ENCODE measurements at regions not wholly inside any gene's neighbourhood (a gene's known extent, or its start where the extent isn't known, plus 50 kb on each side); places are given as distances from the start of the nearest gene placed in this dataset.

DNA sequence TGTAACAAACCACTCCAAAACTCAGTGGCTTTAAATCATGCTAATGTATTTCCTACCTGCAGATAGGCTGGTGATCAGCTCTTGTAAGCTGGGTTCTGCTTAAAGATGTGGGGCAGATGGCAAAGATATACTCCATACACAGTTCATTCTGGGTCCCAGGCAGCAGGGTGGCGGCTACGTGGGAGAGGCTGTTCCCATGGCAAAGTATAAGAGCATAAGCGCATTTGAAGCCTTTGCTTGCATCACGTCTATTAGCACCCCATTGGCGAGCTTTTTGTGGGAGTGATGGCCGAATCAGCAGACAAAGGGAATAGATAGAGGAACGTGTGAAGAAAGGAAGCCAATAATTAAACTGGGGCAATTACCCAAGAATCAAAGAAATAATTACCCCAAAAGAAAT lies 523.1 kb downstream of the SPATA31D1 start:
- intact Hi-C loops (cut with DNase I, micrococcal nuclease) = no loop called here
- Histone ChIP-seq H3K4me1 (ENCODE audit: low read depth) (no peaks in the 10 kb centered on the region), H3K9me3 (no peaks in the 10 kb centered on the region), H3K36me3 (ENCODE audit: low read depth) (no peaks in the 10 kb centered on the region), H3K4me3 (no peak overlapping the region)
- ATAC-seq (no peak), DNase-seq (no peak)
- TF ChIP-seq, protein P1, sequence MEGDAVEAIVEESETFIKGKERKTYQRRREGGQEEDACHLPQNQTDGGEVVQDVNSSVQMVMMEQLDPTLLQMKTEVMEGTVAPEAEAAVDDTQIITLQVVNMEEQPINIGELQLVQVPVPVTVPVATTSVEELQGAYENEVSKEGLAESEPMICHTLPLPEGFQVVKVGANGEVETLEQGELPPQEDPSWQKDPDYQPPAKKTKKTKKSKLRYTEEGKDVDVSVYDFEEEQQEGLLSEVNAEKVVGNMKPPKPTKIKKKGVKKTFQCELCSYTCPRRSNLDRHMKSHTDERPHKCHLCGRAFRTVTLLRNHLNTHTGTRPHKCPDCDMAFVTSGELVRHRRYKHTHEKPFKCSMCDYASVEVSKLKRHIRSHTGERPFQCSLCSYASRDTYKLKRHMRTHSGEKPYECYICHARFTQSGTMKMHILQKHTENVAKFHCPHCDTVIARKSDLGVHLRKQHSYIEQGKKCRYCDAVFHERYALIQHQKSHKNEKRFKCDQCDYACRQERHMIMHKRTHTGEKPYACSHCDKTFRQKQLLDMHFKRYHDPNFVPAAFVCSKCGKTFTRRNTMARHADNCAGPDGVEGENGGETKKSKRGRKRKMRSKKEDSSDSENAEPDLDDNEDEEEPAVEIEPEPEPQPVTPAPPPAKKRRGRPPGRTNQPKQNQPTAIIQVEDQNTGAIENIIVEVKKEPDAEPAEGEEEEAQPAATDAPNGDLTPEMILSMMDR (IDR thresholded peaks at IDR 0.05) = no peak

- intact Hi-C loops (cut with DNase I, micrococcal nuclease) = no loop called here
- Histone ChIP-seq H3K4me1 (ENCODE audit: low read depth) (no peaks in the 10 kb centered on the region), H3K9me3 (no peaks in the 10 kb centered on the region), H3K4me3 (no peak overlapping the region), H3K36me3 (ENCODE audit: low read depth) (no peaks in the 10 kb centered on the region)
- DNase-seq (no peak), ATAC-seq (no peak)
- TF ChIP-seq, protein P1 (IDR thresholded peaks at IDR 0.05) = no peak
Observed at GRCh38 chr9:82512728-82513127, 524.2 kb downstream of the SPATA31D1 start.

GRCh38 chr9:82513242-82513751 lies 524.7 kb downstream of the SPATA31D1 start:
- TF ChIP-seq, protein P1 (IDR thresholded peaks at IDR 0.05) = no peak
- H3K36me3 ChIP-seq (ENCODE audit: low read depth) = no peaks in the 10 kb centered on the region

GRCh38 chr9:82513976-82514735 lies 525.6 kb downstream of the SPATA31D1 start:
- Histone ChIP-seq H3K9me3 (no peaks in the 10 kb centered on the region), H3K4me1 (ENCODE audit: low read depth) (no peaks in the 10 kb centered on the region), H3K4me3 (no peak overlapping the region), H3K36me3 (ENCODE audit: low read depth) (no peaks in the 10 kb centered on the region)
- DNase-seq = no peak
- TF ChIP-seq, protein P1 (IDR thresholded peaks at IDR 0.05) = no peak
- intact Hi-C loops (cut with DNase I, micrococcal nuclease) = no loop called here
- no peak for ATAC-seq

More at GRCh38 chr9:82513242-82513751, 524.7 kb downstream of the SPATA31D1 start:
- no peaks in the 10 kb centered on the region for H3K9me3 ChIP-seq
- intact Hi-C loops (cut with DNase I, micrococcal nuclease) = no loop called here
- ATAC-seq = no peak
- H3K4me3 ChIP-seq = no peak overlapping the region
- no peaks in the 10 kb centered on the region for H3K4me1 ChIP-seq (ENCODE audit: low read depth)
- no peak for DNase-seq

- TF ChIP-seq, protein P1 (IDR thresholded peaks at IDR 0.05) = no peak
Observed at GRCh38 chr9:82518868-82519267, 530.3 kb downstream of the SPATA31D1 start.

More at GRCh38 chr9:82518868-82519267, 530.3 kb downstream of the SPATA31D1 start:
- Histone ChIP-seq H3K4me3 (no peak overlapping the region), H3K4me1 (ENCODE audit: low read depth) (no peaks in the 10 kb centered on the region), H3K9me3 (no peaks in the 10 kb centered on the region), H3K36me3 (ENCODE audit: low read depth) (no peaks in the 10 kb centered on the region)
- no peak for ATAC-seq
- intact Hi-C loops (cut with DNase I, micrococcal nuclease) = no loop called here
- no peak for DNase-seq
